ENCODE measurements at regions not wholly inside any gene's neighbourhood (a gene's known extent, or its start where the extent isn't known, plus 50 kb on each side); places are given as distances from the start of the nearest gene placed in this dataset.

GRCh38 chr4:171378323-171378722 is 434.9 kb upstream of the GALNTL6 start:
- Histone ChIP-seq H3K36me3 (ENCODE audit: control insufficient read depth, insufficient read depth, low read length) (no peaks in the 10 kb centered on the region), H3K9me3 (replicated peaks; ENCODE audit: control insufficient read depth, insufficient read depth, low read depth, low read length) (no peaks in the 10 kb centered on the region), H3K4me3 (no peak overlapping the region), H3K4me1 (replicated peaks in 1 of 2; ENCODE audit: control insufficient read depth in 2 of 2, insufficient read depth in 2 of 2, low read length in 2 of 2) (no peaks in the 10 kb centered on the region), H3K9ac (ENCODE audit: insufficient read depth in 1 of 2, low read depth in 2 of 2, low read length in 2 of 2) (no peak overlapping the region), H3K79me2 (ENCODE audit: control insufficient read depth, insufficient read depth, low read length) (no peaks in the 10 kb centered on the region), H3K27ac (ENCODE audit: extremely low read depth, low read depth, low read length) (no peak overlapping the region), H3K4me2 (ENCODE audit: insufficient read depth, low read length) (no peak overlapping the region), H3K27me3 (ENCODE audit: control insufficient read depth in 2 of 2, insufficient read depth in 2 of 2, low read length in 2 of 2) (no peaks in the 10 kb centered on the region), H3K9me1 (ENCODE audit: control insufficient read depth, insufficient read depth, low read length) (no peaks in the 10 kb centered on the region), H4K20me1 (replicated peaks; ENCODE audit: control insufficient read depth, insufficient read depth, low read length) (no peaks in the 10 kb centered on the region), H2AFZ (ENCODE audit: low read depth, low read length) (no peak overlapping the region)
- POLR2A ChIA-PET, result no interaction called here
- CTCF ChIA-PET (ENCODE audit: low intra/inter-chr PET ratio), result no interaction called here
- intact Hi-C loops (cut with micrococcal nuclease) (no loop called here), in situ Hi-C loops (cut with MboI) (no loop called here)
- no TSS peak for BruUV-seq (replicated peaks)
- TF ChIP-seq CBX8 (IDR thresholded peaks at IDR 0.05; ENCODE audit: borderline replicate concordance, extremely low read depth, low read depth, low read length, poor library complexity, severe bottlenecking), result no peak
- TF ChIP-seq TCFL5 (CRISPR knock-in tag; conservative IDR thresholded peaks at IDR 0.05), result no peak
- TF ChIP-seq NFATC3 (IDR thresholded peaks at IDR 0.05), result no peak
- no peak for TF ChIP-seq TCF3 (CRISPR knock-in tag; IDR thresholded peaks at IDR 0.05)
- TF ChIP-seq NFE2 (IDR thresholded peaks at IDR 0.05; ENCODE audit: low read depth), result no peak
- no peak for TF ChIP-seq FOXO4 (CRISPR knock-in tag; IDR thresholded peaks at IDR 0.05)
- TF ChIP-seq MEIS2 (IDR thresholded peaks at IDR 0.05; ENCODE audit: partially characterized antibody), result no peak
- TF ChIP-seq SNRNP70 (optimal IDR thresholded peaks at IDR 0.05; ENCODE audit: low read depth, low read length), result no peak
- TF ChIP-seq NCOA2 (IDR thresholded peaks at IDR 0.05; ENCODE audit: partially characterized antibody in 2 of 2), result no peak
- TF ChIP-seq EP300 (IDR thresholded peaks at IDR 0.05; ENCODE audit: low read length), result no peak
- TF ChIP-seq PHTF2 (CRISPR knock-in tag; IDR thresholded peaks at IDR 0.05), result no peak
- no peak for TF ChIP-seq ZKSCAN1 (IDR thresholded peaks at IDR 0.05; ENCODE audit: low read depth, low read length)
- TF ChIP-seq POLR2AphosphoS2 (IDR thresholded peaks at IDR 0.05; ENCODE audit: low read length), result no peak
- TF ChIP-seq C11orf30 (IDR thresholded peaks at IDR 0.05; ENCODE audit: low read depth), result no peak
- TF ChIP-seq NBN (IDR thresholded peaks at IDR 0.05; ENCODE audit: low read depth), result no peak
- FAIRE-seq (no peak), ATAC-seq (no peak), DNase-seq (ENCODE audit: extremely low read depth in 1 of 4, low spot score in 3 of 4) (no peak)

Data from K562 (cell line).